ENCODE measurements at regions not wholly inside any gene's neighbourhood (a gene's known extent, or its start where the extent isn't known, plus 50 kb on each side); places are given as distances from the start of the nearest gene placed in this dataset.

DNA sequence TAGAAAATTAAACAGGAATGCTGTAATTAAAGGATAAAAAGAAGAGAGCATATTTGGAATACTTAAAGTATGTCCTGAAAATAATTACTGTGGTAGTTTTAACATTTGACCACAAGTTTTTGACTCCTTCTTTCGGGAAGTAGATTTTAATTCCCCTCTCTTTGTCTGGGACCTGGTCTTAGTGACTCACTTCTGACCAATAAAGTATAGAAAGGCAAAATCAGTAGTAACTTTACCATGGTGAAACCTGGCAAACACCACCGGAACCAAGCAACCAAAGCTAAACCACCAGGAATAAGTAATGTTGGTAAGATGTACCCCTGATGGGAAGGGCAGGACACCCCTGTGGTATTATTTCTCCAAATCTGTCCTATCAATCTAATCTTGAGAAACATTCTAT, 314.8 kb downstream of the PDHA2 start:
- TF ChIP-seq, protein P1, sequence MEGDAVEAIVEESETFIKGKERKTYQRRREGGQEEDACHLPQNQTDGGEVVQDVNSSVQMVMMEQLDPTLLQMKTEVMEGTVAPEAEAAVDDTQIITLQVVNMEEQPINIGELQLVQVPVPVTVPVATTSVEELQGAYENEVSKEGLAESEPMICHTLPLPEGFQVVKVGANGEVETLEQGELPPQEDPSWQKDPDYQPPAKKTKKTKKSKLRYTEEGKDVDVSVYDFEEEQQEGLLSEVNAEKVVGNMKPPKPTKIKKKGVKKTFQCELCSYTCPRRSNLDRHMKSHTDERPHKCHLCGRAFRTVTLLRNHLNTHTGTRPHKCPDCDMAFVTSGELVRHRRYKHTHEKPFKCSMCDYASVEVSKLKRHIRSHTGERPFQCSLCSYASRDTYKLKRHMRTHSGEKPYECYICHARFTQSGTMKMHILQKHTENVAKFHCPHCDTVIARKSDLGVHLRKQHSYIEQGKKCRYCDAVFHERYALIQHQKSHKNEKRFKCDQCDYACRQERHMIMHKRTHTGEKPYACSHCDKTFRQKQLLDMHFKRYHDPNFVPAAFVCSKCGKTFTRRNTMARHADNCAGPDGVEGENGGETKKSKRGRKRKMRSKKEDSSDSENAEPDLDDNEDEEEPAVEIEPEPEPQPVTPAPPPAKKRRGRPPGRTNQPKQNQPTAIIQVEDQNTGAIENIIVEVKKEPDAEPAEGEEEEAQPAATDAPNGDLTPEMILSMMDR (conservative IDR thresholded peaks at IDR 0.05; ENCODE audit: low read depth, low read length) = no peak
- no peak for TF ChIP-seq EZH2 (IDR thresholded peaks at IDR 0.05; ENCODE audit: borderline replicate concordance, low read depth, low read length, poor library complexity, severe bottlenecking)

Measured in A673 (cell line).